Hepatic stellate cell (primary cell): ENCODE measurements at regions not wholly inside any gene's neighbourhood (a gene's known extent, or its start where the extent isn't known, plus 50 kb on each side); places are given as distances from the start of the nearest gene placed in this dataset.
A peak's percentile ranks its signal among the peaks of the same experiment; 100 is the strongest.

Source experiments
- DNase-seq: peaks from one replicate; pipeline ENCODE4 v3.0.0; 2011; ENCODE audit warnings: low spot score

DNA sequence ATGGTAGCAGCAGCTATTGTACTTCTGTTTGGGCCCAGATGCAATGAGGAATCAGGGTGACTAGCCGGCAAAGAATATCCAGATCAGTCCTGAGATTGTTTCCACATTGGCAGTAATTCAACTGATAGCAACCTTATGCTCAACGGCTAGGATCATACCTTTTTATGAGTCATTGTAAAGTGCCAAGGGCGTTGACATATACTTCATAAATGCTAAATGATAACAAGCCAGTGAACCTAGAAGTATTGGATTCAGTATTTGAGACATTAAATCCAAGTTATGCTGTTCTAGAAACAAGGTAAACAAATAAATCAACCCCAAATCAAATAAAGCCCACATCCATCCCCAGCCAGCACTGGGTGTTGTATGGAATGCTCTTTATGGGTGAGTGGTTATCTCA is 207.1 kb upstream of the ZFHX3 start:
- no peak for DNase-seq

DNA sequence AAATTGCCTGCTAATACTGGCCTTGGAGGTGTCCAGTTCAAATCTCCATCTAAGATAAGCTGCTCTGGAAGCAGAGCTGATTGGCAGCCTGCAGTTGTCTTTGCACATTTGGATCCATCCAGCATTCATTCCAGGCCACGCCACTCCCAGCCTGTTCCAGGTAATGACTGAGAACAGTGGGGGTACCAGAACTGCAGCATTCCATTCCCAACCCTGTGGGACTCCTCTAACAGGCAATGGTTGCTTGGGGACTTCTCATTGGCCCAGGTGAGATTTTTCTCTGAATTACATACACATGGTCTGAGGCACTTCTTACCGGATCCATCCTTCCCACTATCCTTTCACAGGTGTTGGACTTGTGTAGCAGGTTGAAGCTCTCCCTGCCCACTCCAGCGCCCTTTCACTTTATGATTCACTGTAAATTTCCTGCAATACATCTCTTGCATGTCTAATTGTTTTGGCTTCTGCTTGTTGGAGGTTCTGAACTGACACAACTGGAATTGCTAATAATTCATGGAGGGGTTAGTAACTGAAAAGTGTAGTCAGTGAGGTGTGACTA is 206.1 kb upstream of the ZFHX3 start:
- no peak for DNase-seq

DNA sequence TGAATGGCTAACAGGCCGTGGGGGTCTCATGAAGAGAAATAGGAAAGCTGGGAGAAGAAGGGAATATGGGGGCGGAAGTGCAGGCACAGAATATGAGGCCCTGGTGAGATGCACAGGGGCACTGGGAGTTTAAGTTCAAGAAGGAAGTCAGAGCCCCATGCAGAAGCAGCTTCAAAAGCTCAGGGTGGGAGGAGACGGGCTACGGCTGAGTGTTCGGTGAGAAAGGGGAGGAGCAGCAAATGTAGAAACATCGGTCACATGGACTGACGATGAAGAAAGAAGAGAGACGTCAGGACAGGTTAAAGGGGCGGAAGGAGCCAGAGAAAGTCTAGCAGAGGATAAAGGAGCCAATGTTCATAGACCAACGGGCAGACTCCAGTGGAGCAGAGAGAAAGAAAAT is 204.5 kb upstream of the ZFHX3 start:
- no peak for DNase-seq

DNA sequence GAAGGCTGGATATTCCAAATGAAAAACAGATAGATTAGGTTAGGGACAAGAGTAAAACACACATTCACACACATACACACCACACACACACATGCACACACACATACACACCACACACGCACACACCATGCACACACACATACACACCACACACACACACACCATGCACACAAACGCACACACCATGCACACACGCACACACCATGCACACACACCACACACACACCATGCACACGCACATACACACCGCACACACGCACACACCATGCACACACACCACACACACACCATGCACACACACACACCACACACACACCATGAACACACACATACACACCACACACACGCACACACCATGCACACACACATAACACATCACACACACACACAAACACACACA is 203.7 kb upstream of the ZFHX3 start:
- no peak for DNase-seq

DNA sequence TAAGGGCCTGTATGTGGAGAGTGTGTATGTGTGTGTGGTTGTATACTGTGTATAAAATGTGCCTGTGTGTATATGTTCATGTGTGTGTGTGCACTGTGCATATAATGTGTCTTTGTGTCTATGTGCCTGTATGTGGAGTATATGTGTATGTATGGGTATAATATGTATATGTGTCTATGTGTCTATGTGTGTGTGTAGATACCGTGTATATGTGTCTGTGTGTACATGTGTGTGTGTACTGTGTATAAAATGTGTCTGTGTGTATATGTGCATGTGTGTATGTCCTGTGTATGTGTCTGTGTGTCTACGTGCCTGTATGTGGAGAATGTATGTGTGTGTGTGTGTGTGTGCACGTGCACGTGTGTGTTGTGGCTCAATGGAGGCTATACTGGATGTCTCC is 200.4 kb upstream of the ZFHX3 start:
- no peak for DNase-seq

DNA sequence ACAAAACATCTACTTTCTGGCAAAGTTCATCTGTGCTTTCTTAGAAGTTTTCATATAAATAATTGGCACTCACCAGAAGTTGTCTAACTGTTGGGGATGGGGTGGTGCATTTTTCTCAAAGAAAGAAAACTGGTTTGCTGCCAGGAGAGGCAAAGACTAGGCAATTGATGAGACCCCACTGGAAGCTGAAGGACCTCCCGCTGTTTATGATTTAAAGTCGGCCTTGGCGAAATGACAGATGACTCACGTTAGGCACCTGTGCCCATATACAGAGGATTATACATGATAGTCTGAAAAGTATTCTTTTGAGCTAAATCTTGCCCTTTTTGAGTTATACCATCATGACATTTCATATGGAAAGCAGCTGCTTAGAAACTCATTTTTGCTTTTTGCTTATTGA is 193.0 kb upstream of the ZFHX3 start:
- no peak for DNase-seq

DNA sequence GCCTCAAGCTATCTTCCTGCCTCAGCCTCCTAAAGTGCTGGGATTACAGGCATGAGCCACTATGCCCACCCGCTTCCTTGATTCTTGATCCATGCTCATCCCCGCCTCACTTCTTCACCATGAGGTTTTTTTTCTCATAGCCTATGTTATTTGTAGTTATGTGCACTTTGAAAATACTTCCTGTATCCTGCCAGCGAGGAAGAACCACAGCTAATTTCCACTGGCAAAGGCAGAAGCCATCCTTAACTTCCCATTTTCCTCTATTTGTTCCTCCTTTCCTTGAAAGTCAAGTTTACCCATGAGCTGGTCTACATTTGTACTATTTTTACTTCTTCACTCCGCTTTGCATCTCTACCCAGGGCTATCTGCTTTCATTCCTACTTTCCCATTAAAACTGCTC is 189.7 kb upstream of the ZFHX3 start:
- no peak for DNase-seq

DNA sequence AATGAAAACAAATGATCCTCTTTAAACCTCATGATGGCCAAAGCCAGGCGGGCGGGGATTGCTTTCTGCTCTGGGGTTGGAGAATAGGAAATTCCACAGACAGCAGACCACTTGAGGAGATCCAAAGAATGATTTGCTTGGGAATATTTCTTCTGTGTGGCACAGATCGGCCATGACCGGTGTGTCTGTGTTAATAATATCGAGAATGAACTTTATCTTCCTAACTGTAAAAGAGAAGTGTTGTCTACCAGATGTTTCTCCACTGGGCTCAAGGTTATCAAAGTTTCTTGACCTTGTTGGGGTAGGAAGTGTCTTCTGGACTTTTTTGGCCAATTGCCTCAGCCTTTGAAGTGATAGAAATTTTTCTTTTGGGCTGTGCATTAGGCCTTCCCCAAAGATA is 186.6 kb upstream of the ZFHX3 start:
- DNase-seq = no peak

DNA sequence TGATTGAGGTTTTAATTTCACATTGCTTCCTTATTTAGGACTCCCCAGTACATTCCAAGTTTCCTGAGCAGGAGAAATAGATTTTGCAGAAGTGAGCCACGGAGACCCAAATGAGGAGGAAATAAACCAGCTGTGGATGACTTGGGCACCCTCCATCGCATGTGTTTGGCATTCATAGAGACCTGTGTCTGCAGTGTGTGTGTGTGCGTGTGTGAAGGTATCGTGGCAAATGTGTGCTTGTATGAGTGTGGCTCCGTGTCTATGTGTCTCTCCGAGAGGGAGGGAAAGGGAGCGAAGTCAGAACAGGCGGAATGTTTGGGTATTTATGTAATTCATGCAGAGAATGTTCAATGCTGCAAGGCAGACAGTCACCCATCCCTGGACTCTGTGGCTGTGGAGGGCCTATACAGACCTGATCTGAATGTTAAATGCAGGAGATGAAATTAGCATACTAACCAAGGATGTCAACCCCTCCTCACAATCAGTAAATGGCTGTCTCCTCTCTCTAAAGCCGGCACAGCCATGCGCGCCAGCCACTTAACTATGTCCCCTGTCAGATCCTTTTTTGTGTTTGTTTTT is 186.0 kb upstream of the ZFHX3 start:
- peak; percentile 38 for DNase-seq

DNA sequence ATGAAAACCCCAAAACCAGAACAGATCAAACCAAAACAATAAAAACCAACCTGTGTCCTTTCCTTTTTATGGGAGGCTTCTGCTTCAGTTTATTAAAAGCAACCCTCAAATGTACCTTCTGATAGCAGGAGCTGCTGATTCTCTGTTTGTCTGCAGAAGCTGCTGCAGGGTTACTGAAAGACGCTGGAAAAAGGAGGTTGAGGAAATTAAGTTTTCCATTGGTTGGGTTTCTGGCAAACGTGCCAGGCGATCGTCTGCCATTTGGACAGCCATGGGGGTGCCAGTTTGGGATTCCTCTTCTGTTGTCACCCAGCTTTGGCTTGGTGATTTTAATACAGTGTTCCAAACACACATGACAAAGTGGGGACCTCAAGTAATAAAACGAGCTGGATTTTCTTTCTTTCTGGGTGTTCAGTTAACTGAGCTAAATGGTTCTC is 185.4 kb upstream of the ZFHX3 start:
- DNase-seq = no peak

DNA sequence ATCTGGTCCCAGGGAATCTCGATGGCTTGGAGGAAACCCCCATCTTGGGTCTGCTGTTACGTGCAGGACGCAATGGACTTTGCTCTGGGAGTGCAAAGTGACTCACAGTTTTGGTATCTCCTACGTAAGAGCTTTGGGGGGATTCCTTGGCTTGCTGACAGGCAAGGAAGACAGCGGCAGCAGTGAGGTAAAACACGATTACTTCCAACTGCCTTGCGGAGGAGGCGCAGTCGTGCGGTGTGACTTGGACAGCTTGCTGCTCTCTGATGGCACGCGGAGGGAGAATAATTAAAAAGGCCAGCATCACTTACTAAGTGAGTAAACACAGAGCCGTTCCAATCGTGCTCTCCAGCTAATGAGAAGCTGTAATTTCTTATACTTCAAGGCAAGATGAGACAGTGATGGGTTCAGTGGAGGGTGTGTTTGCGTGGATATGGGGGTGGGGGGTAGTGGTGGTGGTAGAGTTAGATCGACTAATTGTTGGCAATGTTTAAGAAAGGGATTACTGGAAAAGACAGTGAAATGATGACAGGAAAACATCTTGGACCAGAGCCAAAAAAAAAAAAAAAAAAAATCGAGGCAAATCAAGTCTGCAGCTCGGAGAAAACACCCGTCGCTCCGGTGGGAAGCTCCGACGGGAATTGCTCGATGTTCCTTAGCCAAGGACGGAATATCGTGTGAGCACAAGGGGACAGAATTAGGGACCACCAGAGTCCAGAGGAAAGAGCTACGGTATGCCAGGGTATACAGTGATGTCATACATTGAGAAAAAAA is 184.8 kb upstream of the ZFHX3 start:
- peak; percentile 81 for DNase-seq

DNA sequence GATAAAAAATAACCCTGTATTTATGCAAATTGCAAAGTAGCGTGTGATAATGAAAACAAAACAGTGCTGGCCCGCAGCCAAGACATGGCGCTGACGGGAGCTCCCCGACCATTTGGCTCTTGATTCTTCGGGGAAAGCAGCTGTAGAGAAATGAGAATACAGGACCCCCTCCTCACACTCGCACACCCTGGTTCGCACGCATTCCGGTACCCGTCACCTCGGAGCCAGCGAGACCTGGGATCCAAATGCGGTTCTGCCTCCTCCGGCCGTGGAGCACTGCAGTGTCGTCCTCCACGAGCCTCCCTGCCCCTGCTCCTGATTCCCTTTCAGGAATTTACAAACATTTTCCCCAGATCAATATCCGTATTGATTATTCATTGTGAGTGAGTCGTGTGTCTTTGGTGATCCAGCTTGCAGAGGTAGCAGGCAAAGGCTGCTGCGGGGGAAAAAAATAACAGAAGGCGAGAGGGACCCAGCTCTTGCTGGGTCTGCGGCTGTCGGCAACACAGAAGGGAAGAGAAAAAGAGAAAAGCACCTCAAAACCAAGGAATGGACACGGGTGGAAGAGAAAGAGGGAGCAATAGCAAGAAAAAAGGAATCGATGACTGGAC is 184.1 kb upstream of the ZFHX3 start:
- no peak for DNase-seq

DNA sequence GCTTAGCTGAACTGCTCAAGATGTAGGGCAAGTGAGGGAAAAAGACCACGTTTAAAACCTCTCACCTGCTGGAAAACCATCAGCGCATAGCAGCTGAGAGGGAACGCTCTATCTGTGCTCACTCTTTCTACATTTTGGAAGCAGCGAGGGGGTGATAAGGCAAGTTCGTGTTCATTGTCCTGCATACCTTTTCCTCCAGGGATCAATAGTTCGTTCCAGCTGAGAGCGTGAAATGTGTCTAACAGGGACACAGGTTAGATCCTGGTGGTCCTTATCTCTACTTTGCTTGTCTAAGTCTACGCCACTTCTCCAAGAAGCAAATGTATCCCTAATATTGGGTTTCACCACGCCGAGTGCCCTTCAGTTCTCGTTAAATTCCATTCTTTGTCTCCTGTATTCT is 183.5 kb upstream of the ZFHX3 start:
- DNase-seq = no peak

DNA sequence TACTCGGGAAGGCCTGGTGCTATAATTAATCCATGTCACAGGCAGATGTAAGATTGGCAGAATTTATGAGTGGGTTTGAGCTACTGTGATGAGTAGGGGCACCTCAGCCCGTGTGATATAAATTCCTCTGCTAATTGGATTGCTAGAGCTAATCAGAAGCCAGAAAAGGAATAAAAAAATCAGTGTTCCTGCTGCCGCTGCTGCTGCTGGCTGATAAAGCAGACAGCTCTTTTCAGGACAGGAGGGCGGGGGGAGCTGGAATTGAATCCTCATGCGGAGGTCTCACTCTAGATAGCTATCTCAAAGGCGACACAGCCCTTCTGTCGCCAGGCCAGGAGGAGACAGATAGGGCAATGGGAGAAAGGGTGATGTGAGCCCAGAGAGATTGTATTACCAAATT is 182.7 kb upstream of the ZFHX3 start:
- DNase-seq = no peak

DNA sequence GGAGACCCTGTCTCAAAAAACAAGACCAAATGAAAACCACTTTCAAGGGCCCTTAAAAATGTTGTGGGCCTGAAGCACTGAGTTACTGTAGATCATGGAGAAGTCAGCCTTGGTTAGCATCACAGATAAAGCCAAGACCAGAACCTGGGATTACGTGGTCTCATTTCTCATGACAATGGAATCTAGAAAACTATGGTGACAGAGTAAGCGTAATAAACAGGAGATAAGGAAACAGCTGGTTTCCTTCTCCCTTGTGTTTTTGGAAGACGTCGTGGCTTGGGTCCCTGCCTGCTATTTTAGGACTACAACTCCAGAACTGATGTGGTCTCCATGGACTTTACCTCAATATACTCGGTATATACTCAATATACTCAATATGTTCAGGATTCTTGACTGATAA is 180.7 kb upstream of the ZFHX3 start:
- peak; percentile 67 for DNase-seq

DNA sequence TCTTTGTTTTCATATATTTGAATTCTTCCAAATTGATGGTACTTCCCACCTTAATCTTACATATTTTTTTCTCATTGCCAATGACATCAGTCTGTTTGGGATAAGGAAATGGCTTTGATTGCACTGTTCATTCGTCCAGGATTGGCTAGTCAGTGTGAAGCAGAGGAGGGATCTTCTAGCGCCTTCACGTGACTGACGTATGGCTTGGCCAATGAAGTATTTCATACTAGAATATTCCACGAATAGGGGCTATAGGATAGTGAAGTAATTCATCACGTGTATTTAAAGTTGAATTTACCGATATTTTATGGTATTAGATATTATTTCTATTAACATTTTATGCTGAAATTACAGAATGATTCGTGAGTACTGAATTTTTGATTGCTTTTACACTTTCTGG is 178.7 kb upstream of the ZFHX3 start:
- DNase-seq = no peak

DNA sequence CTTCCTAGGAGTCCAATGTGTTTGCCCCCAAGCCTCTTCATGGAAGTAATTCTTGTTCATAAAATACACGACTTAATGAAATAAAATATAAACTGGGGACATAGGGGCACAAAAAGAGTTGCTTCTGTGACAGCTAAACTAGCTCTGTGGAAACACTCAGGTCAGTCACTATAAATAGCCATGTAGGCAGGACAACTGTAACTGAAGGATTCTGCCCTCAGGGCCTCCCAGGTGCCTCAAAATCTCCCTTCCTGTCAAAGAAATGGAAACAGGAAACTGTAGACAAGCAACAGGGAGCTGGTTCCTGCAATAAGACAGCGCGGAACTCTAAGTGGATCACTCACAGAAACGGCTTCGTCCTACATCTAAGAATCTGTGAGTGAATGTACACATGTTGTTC is 178.1 kb upstream of the ZFHX3 start:
- no peak for DNase-seq

DNA sequence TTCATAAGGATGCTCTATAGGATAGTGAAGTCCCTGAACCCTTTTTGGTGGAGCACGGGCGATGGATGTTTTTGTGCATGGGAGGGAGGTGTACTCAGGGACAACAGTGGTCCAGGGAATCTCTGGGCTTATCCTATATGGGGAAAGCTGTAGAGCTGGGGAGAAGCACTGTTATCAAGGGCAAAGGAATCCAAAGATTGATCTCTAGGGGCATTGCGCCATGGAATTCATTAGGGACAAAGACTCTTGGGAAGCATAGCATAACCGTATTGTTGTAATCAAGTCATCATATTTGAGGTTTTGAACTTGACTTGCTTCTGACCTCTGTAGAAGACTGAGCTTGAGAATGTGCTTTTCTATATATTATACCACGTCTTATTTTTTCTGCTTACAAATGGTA is 172.9 kb upstream of the ZFHX3 start:
- DNase-seq = no peak

DNA sequence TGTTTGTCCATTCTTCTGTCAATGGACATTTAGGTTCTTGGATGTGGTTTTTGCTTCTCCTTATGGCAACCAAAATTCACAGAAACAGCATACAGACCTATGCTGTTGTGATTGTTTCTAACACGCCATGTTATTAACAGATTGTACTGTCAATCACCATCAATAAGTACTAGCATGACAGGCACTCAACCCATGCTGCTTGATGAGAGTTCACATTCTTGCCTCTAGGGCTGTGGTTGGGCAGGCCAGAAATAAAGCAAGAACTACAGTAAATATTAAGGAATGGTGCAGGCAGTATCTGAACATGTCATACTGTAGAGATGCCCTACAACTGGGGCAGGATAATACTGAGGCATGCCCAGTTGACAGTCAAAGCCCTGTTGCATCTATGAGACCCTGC is 171.2 kb upstream of the ZFHX3 start:
- DNase-seq = no peak

DNA sequence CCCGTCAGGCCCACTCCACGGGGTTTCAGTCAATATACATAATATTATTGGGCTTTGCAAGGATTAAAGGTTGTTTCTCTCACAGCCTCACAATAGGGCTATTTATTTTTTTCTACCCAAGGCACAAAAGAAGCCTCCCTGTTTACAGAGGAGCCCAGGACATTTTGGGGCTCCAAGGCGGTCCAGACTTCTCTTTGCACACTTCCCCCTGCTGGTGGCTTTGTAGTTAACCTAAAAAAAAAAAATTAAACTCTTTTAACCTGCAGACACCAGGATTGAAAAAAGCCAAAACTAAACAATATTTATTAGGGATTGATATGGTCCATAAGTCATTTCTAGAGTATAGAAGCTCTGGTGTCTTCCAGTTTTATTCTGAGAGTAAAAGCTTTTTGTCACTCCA is 169.7 kb upstream of the ZFHX3 start:
- no peak for DNase-seq

DNA sequence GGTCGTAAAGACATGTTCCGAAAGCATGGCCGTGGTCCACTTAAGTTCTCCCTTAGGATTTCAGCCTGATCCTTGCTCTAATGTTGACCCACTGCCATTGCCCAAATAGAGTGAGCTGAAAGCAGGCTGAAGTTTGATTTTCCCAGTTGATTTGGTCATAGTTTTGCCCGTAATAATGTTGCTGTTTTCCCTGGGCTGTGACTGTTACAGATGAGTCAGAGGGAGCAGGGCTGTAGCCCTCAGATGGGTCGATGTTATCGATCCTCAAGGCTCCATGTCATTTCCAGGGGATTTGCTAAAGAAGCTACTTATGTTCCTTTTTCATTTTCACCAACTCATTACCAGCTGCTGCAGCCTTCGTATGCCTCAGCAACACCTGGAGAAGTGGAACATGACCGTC is 169.0 kb upstream of the ZFHX3 start:
- no peak for DNase-seq

DNA sequence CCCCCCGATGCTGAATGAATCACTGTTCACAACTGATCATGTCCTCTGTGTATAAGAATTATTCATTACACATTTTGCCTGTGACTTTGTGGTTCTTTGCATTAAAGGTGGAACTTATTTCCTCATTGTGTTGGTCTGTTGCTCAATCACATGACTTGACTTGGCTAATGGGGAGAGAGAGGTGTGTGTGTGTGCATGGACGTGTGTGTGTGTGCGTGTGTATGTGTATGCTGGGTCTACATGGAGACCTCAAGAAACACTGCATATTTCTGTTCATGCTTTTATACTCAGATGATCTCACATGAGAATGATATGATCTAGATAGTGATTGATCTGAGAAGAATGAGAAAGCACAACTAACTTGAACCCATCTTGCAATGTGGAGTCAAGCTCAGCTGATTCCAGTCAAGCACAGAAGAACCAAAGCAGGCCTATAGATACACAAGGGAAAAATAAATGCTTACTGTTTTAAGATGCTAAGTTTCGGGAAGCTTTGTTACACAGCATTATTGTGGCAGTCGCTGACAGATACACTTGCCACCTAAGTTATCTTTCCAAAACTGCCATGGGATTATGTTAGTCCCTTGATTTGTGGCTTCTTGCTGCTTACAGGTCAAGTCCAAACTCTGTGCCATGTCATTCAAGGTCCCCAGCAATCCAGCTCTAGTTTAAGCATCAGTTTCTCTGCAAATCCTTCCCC is 167.9 kb upstream of the ZFHX3 start:
- DNase-seq = no peak
